Gastroesophageal sphincter (tissue), 4 donors: ENCODE measurements at regions not wholly inside any gene's neighbourhood (a gene's known extent, or its start where the extent isn't known, plus 50 kb on each side); places are given as distances from the start of the nearest gene placed in this dataset.
A peak's percentile ranks its signal among the peaks of the same experiment; 100 is the strongest.

Experiments
- ATAC-seq: fragments of 150-250 bp; one replicate; pipeline ENCODE4 v1.9.1; 2016; ENCODE audit warnings: mild to moderate bottlenecking, moderate library complexity
- H3K27ac ChIP-seq, 4 donors: fragments of 200-600 bp; sonication (generic) in 3 of 4; 1 replicate in 3 of 4; 2 replicates in 1 of 4; pipeline ENCODE4 v1.5.1; 2016 to 2019
- H3K27me3 ChIP-seq: fragments of 200-600 bp; sonication (generic); one replicate; pipeline ENCODE4 v1.5.1; 2019
- H3K36me3 ChIP-seq, 2 donors: fragments of 200-600 bp; sonication (generic); one replicate each; pipeline ENCODE4 v1.5.1; 2019; ENCODE audit warnings: control low read depth in 1 of 2
- H3K4me1 ChIP-seq, 3 donors: fragments of 200-600 bp; sonication (generic); 1 replicate in 2 of 3; 2 replicates in 1 of 3; pipeline ENCODE4 v1.5.1; 2016 to 2019; ENCODE audit warnings: control low read depth in 2 of 3
- H3K4me3 ChIP-seq, 2 donors: fragments of 200-600 bp; sonication (generic); one replicate each; pipeline ENCODE4 v1.5.1; 2019; ENCODE audit warnings: mild to moderate bottlenecking in 1 of 2, moderate library complexity in 1 of 2
- H3K9me3 ChIP-seq, 3 donors: fragments of 200-600 bp; sonication (generic); one replicate each; pipeline ENCODE4 v1.5.1; 2017 to 2019; ENCODE audit warnings: control low read depth in 2 of 3
- EP300 ChIP-seq: sonication (generic); formaldehyde crosslinking; IDR thresholded peaks from one replicate; pipeline ENCODE4 v1.6.1; 2017; ENCODE audit warnings: antibody characterized with exemption, mild to moderate bottlenecking
- POLR2A ChIP-seq, 2 donors: fragments of 450-650 bp; IDR thresholded peaks; one replicate each; pipeline ENCODE4 v1.6.1; 2017; ENCODE audit warnings: antibody characterized with exemption in 2 of 2, mild to moderate bottlenecking in 2 of 2, moderate library complexity in 1 of 2
- POLR2AphosphoS5 ChIP-seq: sonication (generic); formaldehyde crosslinking; IDR thresholded peaks from one replicate; pipeline ENCODE4 v1.6.1; 2017; ENCODE audit warnings: antibody characterized with exemption
- WGBS, 2 donors: methylation state at CpG; one replicate each; pipeline ENCODE4 v1.1.5; 2018; ENCODE audit warnings: low coverage in 1 of 2; 5-methylcytosine and 5-hydroxymethylcytosine counted together
- TF ChIP-seq, protein P1 (sequence below), 4 experiments: fragments of 200-600 bp in 2 of 4; fragments of 450-650 bp in 2 of 4; sonication (generic) in 1 of 4; IDR thresholded peaks; one replicate each; pipeline ENCODE4 v1.5.1; 2017 to 2019; ENCODE audit warnings: antibody characterized with exemption in 4 of 4, mild to moderate bottlenecking in 2 of 4, moderate library complexity in 2 of 4

DNA sequence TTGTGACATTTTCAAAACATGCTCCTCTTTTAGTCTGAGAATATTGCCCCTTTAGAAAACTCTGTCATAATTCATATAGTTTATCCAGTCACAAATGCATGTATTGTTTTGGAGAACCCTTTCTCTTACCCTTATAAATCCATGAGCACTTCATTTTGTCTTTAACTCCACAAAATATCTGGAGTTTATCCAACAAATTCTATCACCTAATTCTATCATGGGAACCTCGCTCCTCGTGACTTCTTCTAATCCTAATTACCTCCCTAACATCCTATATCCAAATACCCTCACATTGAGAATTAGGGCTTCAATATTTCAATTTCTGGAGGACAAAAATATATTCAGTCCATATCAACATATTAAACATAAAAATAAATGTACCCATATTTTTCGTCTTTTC is 1565.9 kb downstream of the ARAP2 start:
- no peaks in the 10 kb centered on the region for H3K4me1 ChIP-seq
- no peaks in the 10 kb centered on the region for H3K27me3 ChIP-seq
- no peaks in the 10 kb centered on the region for H3K9me3 ChIP-seq
- ATAC-seq = no peak
- H3K4me3 ChIP-seq = no peak overlapping the region
- whole genome bisulfite sequencing, 2 donors = 58 to 78% methylated on average over 3 of the region's 3 CpGs
- no peaks in the 10 kb centered on the region for H3K36me3 ChIP-seq
- TF ChIP-seq EP300 = no peak
- TF ChIP-seq, protein P1, sequence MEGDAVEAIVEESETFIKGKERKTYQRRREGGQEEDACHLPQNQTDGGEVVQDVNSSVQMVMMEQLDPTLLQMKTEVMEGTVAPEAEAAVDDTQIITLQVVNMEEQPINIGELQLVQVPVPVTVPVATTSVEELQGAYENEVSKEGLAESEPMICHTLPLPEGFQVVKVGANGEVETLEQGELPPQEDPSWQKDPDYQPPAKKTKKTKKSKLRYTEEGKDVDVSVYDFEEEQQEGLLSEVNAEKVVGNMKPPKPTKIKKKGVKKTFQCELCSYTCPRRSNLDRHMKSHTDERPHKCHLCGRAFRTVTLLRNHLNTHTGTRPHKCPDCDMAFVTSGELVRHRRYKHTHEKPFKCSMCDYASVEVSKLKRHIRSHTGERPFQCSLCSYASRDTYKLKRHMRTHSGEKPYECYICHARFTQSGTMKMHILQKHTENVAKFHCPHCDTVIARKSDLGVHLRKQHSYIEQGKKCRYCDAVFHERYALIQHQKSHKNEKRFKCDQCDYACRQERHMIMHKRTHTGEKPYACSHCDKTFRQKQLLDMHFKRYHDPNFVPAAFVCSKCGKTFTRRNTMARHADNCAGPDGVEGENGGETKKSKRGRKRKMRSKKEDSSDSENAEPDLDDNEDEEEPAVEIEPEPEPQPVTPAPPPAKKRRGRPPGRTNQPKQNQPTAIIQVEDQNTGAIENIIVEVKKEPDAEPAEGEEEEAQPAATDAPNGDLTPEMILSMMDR (IDR thresholded peaks at IDR 0.05) = no peak
- TF ChIP-seq POLR2AphosphoS5 = no peak
- no peak for TF ChIP-seq POLR2A (IDR thresholded peaks at IDR 0.05)
- no peak overlapping the region for H3K27ac ChIP-seq

DNA sequence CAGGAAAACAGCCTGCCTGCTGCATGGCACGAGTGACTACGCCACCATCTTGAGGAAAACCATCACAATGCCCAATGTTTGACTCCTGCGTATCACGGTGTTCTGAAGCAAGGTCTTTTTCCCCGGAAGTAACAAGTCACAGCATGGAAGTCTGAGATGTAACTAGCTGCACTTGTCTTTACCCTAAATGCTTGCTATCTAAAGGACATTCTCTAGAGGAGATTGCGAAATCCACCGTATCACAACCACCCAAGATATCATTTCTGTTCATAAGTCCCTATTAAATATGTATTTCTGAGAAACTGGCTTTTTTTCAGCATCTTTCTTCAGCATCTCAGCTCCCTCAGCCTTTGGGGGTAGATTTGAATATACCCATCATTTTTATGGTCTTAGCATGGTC is 1565.1 kb downstream of the ARAP2 start:
- Histone ChIP-seq H3K4me1 (no peaks in the 10 kb centered on the region), H3K4me3 (no peak overlapping the region), H3K27ac (no peak overlapping the region), H3K27me3 (no peaks in the 10 kb centered on the region), H3K9me3 (no peaks in the 10 kb centered on the region), H3K36me3 (no peaks in the 10 kb centered on the region)
- TF ChIP-seq POLR2A (IDR thresholded peaks at IDR 0.05) = no peak
- ATAC-seq = no peak
- WGBS, 2 donors = 88 to 91% methylated on average over 6 to 7 of the region's 7 CpGs

DNA sequence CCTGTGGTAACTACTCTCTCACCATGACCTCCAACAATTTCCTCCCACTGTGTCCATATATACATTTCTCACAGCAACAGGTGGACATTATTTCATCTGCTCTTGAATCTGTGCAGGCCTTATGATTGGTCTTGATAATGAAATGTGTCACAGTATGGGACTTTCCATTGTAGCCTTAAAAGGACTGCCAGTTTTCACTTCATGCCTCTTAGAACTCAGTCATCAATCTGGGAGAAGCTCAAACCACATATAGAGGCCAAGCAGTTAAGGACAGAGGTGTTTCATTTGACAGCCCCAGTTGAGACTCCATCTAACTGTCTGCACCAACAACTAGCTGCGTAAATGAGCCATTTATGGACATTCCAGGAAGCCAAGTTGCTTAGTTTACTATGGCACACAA is 1534.8 kb downstream of the ARAP2 start:
- Histone ChIP-seq H3K4me3 (no peak overlapping the region), H3K27ac (no peak overlapping the region), H3K36me3 (no peaks in the 10 kb centered on the region), H3K27me3 (no peaks in the 10 kb centered on the region), H3K4me1 (no peaks in the 10 kb centered on the region), H3K9me3 (peaks cover 0 to 10% (median 0%) of the 10 kb centered on the region in 3 donors)
- 100% methylated on average over 1 of the region's 1 CpG; no CpG with 5 or more reads in 1 of the 2 donors for WGBS, 2 donors
- TF ChIP-seq, protein P1 (IDR thresholded peaks at IDR 0.05) = no peak
- no peak for TF ChIP-seq POLR2AphosphoS5
- TF ChIP-seq EP300 = no peak
- TF ChIP-seq POLR2A (IDR thresholded peaks at IDR 0.05) = no peak
- ATAC-seq = no peak

DNA sequence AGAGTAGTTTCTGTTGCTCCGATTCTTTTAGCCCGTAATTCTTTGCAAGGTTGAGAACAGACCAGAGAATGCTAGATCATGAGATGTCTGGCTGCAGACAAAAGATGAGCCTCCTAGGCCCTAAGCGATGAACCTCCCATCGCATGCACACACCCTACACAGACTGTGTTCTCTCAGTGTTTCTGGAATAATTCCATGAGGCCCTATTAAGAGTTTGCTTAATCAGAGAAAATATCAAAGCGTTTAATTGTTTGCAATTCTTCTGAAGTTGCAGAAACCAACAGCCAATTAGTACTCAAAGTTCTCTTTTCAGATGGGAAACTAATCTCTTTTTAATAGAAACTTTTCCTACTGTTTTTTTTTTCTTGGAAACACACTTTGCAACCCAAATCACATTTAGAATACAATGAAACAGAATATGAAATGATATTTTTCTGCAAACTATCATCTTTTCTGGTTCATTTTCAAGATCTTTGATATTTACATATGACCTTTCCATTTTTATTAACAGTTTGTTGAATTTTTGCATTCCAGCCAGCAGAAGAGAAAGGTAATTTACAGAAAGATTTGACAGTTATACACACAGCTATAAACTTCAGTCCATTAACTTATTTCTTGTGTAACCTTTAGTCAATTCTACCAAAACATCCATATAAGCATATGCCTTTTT is 1525.6 kb downstream of the ARAP2 start:
- Histone ChIP-seq H3K9me3 (no peaks in the 10 kb centered on the region), H3K27me3 (no peaks in the 10 kb centered on the region), H3K4me1 (no peaks in the 10 kb centered on the region), H3K27ac (no peak overlapping the region), H3K4me3 (no peak overlapping the region), H3K36me3 (no peaks in the 10 kb centered on the region)
- no peak for TF ChIP-seq EP300
- no peak for TF ChIP-seq POLR2AphosphoS5
- WGBS, 2 donors = 56 to 65% methylated on average over 5 of the region's 5 CpGs
- no peak for ATAC-seq

DNA sequence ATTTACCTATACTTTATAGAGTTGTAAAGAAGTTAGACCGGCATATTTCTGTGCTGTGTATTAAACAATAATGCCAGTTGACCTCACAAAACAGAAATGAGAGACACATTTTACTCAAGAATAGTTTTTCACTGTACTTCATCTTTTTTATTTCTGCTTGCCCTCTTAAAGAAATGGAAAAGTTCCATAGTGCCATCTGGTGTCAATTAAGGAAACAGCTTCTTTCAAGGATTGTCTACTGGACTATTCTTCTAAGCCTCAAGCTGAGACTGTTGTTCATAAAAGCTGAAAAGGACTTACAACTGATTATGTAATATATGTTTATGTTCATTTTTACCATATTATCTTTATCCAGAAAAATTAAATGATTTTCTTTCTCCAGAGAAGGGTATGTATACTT is 1523.7 kb downstream of the ARAP2 start:
- ATAC-seq = no peak
- no peaks in the 10 kb centered on the region for H3K4me1 ChIP-seq
- H3K4me3 ChIP-seq = no peak overlapping the region
- H3K27ac ChIP-seq = no peak overlapping the region
- no peaks in the 10 kb centered on the region for H3K36me3 ChIP-seq
- H3K27me3 ChIP-seq = no peaks in the 10 kb centered on the region
- no peaks in the 10 kb centered on the region for H3K9me3 ChIP-seq
- TF ChIP-seq, protein P1 (IDR thresholded peaks at IDR 0.05) = peak in 1 of 4 experiments; percentile 12
- TF ChIP-seq EP300 = no peak
- no peak for TF ChIP-seq POLR2AphosphoS5
- TF ChIP-seq POLR2A (IDR thresholded peaks at IDR 0.05) = no peak
- WGBS, 2 donors = 0 to 22% methylated on average over 1 of the region's 1 CpG

DNA sequence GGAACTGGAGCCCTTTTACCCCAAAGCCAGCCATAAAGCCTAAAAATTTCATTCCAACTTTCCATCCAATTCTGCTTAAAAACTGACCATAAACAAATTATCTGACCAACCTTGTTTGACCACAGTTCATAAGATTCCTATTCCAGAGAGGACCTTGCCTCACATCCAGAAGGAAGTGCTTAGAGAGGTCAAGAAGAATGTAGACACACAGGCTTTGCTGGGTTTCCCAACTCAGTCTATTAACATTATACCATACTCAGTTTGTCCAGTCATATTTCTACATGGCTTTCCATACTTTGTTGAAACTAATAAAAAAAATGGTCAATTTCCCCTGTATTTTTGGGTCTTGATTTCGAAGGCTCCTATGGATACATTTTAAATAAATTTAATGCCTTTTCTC is 1522.5 kb downstream of the ARAP2 start:
- Histone ChIP-seq H3K27ac (no peak overlapping the region), H3K9me3 (no peaks in the 10 kb centered on the region), H3K36me3 (no peaks in the 10 kb centered on the region), H3K4me1 (no peaks in the 10 kb centered on the region), H3K27me3 (no peaks in the 10 kb centered on the region), H3K4me3 (no peak overlapping the region)
- WGBS, 2 donors = 75 to 90% methylated on average over 1 of the region's 1 CpG
- ATAC-seq = no peak
- TF ChIP-seq, protein P1 (IDR thresholded peaks at IDR 0.05) = no peak
- TF ChIP-seq POLR2AphosphoS5 (no peak), POLR2A (IDR thresholded peaks at IDR 0.05) (no peak), EP300 (no peak)
